Neural crest cell (in vitro differentiated cells): ENCODE measurements at regions not wholly inside any gene's neighbourhood (a gene's known extent, or its start where the extent isn't known, plus 50 kb on each side); places are given as distances from the start of the nearest gene placed in this dataset.

Source experiments
- DNase-seq: peaks from one replicate; pipeline ENCODE4 v3.0.0; 2021; ENCODE audit warnings: low read depth, mixed read lengths, low spot score
- H3K27ac Mint-ChIP-seq: one replicate; pipeline ENCODE4 v1.8.0; 2021; ENCODE audit warnings: mild to moderate bottlenecking, mixed read lengths; ENCODE audit not compliant: unreplicated experiment
- H3K27me3 Mint-ChIP-seq: 2 replicates; pipeline ENCODE4 v1.8.0; 2021; ENCODE audit warnings: low read depth, mild to moderate bottlenecking, mixed read lengths
- H3K36me3 Mint-ChIP-seq: 2 replicates; pipeline ENCODE4 v1.8.0; 2021; ENCODE audit warnings: low read depth, mild to moderate bottlenecking, mixed read lengths
- H3K4me1 Mint-ChIP-seq: 2 replicates; pipeline ENCODE4 v1.8.0; 2021; ENCODE audit warnings: mixed read lengths
- H3K4me3 Mint-ChIP-seq: one replicate; pipeline ENCODE4 v1.8.0; 2021; ENCODE audit warnings: mild to moderate bottlenecking, mixed read lengths
- H3K9me3 Mint-ChIP-seq: 2 replicates; pipeline ENCODE4 v1.8.0; 2021; ENCODE audit warnings: mixed read lengths
- TF ChIP-seq, protein P1 (sequence below): fragments of 200-600 bp; sonication (generic); conservative IDR thresholded peaks from 2 replicates; pipeline ENCODE4 v1.5.0; 2021; ENCODE audit warnings: antibody characterized with exemption, mild to moderate bottlenecking

DNA sequence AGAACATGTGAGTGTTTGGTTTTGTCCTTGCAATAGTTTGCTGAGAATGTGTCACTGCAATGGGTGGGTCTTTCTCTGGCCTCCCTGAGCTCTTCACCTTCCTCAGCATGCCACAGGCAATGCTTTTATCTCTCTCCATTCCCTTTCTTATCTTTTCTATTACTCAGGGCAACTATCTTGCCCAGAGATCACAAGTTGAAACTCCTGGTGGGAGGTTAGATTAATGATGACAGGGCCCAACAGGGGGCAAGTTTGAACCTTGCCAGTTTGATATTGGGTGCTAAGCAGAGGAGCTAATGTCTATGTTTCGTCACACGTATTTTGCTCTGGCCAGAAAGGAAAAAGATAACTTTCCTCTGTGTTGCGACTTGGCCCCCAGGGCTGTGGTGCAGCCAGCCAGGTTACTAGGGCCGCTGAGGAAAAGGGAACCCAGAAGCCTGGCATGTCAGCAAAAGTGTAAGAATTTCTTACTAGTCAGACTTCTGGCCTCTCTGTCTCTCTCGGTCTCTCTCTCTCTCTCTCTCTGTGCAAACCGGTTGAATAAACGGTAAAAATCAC is 299.3 kb upstream of the POU5F2 start:
- H3K4me1 Mint-ChIP-seq, result no peaks in the 10 kb centered on the region
- peaks cover 19% of the 10 kb centered on the region for H3K36me3 Mint-ChIP-seq
- TF ChIP-seq, protein P1, sequence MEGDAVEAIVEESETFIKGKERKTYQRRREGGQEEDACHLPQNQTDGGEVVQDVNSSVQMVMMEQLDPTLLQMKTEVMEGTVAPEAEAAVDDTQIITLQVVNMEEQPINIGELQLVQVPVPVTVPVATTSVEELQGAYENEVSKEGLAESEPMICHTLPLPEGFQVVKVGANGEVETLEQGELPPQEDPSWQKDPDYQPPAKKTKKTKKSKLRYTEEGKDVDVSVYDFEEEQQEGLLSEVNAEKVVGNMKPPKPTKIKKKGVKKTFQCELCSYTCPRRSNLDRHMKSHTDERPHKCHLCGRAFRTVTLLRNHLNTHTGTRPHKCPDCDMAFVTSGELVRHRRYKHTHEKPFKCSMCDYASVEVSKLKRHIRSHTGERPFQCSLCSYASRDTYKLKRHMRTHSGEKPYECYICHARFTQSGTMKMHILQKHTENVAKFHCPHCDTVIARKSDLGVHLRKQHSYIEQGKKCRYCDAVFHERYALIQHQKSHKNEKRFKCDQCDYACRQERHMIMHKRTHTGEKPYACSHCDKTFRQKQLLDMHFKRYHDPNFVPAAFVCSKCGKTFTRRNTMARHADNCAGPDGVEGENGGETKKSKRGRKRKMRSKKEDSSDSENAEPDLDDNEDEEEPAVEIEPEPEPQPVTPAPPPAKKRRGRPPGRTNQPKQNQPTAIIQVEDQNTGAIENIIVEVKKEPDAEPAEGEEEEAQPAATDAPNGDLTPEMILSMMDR, result no peak
- DNase-seq, result no peak
- H3K27me3 Mint-ChIP-seq, result no peaks in the 10 kb centered on the region
- H3K9me3 Mint-ChIP-seq, result no peaks in the 10 kb centered on the region
- no peak overlapping the region for H3K4me3 Mint-ChIP-seq
- H3K27ac Mint-ChIP-seq, result no peak overlapping the region

DNA sequence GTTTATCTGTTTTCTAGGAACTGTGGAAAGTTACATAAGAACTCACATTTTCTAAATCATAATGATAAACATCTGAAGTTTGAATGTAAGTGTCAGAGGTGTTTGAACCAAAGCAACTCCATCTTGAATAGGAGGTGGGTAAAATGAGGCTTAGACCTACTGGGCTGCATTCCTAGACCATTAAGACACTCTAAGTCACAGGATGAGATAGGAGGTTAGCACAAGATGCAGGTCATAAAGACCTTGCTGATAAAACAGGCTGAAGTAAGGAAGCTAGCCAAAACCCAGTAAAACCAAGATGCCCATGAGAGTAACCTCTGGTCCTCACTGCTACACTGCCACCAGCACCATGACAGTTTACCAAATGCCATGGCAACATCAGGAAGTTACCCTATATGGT is 297.7 kb upstream of the POU5F2 start:
- TF ChIP-seq, protein P1, result no peak
- Mint-ChIP-seq H3K27ac (no peak overlapping the region), H3K4me1 (no peaks in the 10 kb centered on the region), H3K36me3 (peaks cover 13% of the 10 kb centered on the region), H3K27me3 (no peaks in the 10 kb centered on the region), H3K4me3 (no peak overlapping the region), H3K9me3 (no peaks in the 10 kb centered on the region)
- no peak for DNase-seq

DNA sequence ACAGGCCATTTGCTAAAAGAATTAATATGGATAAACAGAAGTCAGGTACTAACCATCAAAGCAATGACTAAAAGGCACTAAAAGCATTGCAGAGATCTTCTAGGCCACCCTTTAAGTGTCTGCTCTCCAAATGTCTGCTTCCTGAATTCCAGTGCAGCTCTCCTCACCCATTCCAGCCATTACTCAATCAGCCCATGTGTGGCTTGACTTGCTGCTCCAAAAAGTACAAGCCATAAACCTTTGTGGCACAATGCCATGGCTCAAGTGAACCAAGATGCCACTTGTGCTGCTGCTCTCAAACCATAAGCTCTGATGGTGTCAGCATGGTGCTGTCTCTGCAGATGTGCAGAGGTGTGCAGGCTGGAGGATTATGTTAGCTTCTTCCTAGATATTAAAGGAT is 290.2 kb upstream of the POU5F2 start:
- DNase-seq, result no peak
- Mint-ChIP-seq H3K9me3 (peaks cover 5% of the 10 kb centered on the region), H3K36me3 (peaks cover 21% of the 10 kb centered on the region), H3K27me3 (no peaks in the 10 kb centered on the region), H3K4me1 (no peaks in the 10 kb centered on the region), H3K27ac (no peak overlapping the region), H3K4me3 (no peak overlapping the region)
- TF ChIP-seq, protein P1, result no peak

DNA sequence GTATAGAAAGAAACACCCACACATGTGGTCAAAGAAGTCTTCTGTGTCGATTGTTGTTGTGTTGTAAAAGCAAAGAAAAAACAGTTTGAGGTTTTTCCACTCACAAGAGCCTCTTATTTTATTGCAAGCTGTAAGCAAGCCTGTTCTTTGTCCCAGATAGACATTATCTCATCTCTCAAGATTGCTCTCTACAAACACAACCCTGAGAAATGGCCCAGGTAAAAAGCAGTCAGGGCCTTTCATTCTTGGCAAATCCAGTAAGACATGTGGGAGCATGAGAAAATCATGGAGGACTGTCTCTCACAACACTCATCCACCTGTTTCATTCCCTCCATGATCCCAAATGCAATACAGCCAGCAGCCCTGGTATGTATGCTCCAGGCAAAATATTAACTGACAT is 286.6 kb upstream of the POU5F2 start:
- DNase-seq, result no peak
- Mint-ChIP-seq H3K36me3 (peaks cover 15% of the 10 kb centered on the region), H3K9me3 (peaks cover 4% of the 10 kb centered on the region), H3K27ac (no peak overlapping the region), H3K27me3 (no peaks in the 10 kb centered on the region), H3K4me3 (no peak overlapping the region), H3K4me1 (no peaks in the 10 kb centered on the region)
- TF ChIP-seq, protein P1, result no peak

DNA sequence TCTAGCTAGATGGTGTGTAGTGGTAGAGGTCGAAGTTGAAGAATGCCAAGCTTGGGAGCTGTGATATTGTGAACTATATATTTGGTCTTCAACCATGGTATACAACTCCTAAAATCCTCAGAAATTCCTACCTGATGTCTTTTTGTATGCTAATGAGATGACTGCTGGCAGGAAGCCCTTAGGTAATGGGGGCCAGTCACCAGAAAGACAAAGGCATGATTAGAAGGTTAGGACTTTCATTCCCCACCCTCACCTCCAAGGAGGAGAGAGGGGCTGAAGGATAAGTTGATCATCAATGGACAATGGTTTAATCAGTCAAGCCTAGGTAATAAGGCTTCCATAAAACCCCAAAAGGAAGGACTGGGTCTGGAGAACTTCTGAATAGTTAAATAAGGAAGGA is 285.7 kb upstream of the POU5F2 start:
- Mint-ChIP-seq H3K27ac (peak overlapping the region; percentile 74), H3K27me3 (no peaks in the 10 kb centered on the region), H3K4me3 (no peak overlapping the region), H3K36me3 (peaks cover 11% of the 10 kb centered on the region), H3K9me3 (peaks cover 2% of the 10 kb centered on the region), H3K4me1 (no peaks in the 10 kb centered on the region)
- DNase-seq, result no peak
- TF ChIP-seq, protein P1, result no peak
